ENCODE measurements at regions not wholly inside any gene's neighbourhood (a gene's known extent, or its start where the extent isn't known, plus 50 kb on each side); places are given as distances from the start of the nearest gene placed in this dataset.

- no peak overlapping the region for H3K27ac ChIP-seq
- no peak for DNase-seq (ENCODE audit: low spot score in 2 of 2)
- TF ChIP-seq POLR2A (IDR thresholded peaks at IDR 0.05): no peak
- H3K4me1 ChIP-seq: no peaks in the 10 kb centered on the region
- no peak overlapping the region for H3K4me3 ChIP-seq
- no peaks in the 10 kb centered on the region for H3K27me3 ChIP-seq
- H3K9me3 ChIP-seq: no peaks in the 10 kb centered on the region
- intact Hi-C loops (cut with DNase I; ENCODE audit: low total_unique reads): no loop called here
- H3K36me3 ChIP-seq: no peaks in the 10 kb centered on the region
Measured at GRCh38 chr2:215782295-215782694, 231.1 kb downstream of the MREG start.

- no peak overlapping the region for H3K4me3 ChIP-seq
- H3K4me1 ChIP-seq: no peaks in the 10 kb centered on the region
- H3K27ac ChIP-seq: no peak overlapping the region
- intact Hi-C loops (cut with DNase I; ENCODE audit: low total_unique reads): no loop called here
- no peaks in the 10 kb centered on the region for H3K27me3 ChIP-seq
- TF ChIP-seq POLR2A (IDR thresholded peaks at IDR 0.05): no peak
- no peak for TF ChIP-seq POLR2AphosphoS5 (IDR thresholded peaks at IDR 0.05)
- TF ChIP-seq CTCF (IDR thresholded peaks at IDR 0.05): no peak
- no peak for DNase-seq (ENCODE audit: low spot score in 2 of 2)
- no peaks in the 10 kb centered on the region for H3K9me3 ChIP-seq
- H3K36me3 ChIP-seq: no peaks in the 10 kb centered on the region
Measured at GRCh38 chr2:215780907-215781685, 232.3 kb downstream of the MREG start.

GRCh38 chr2:215780313-215780712 is 233.0 kb downstream of the MREG start:
- Histone ChIP-seq H3K27me3 (no peaks in the 10 kb centered on the region), H3K36me3 (no peaks in the 10 kb centered on the region), H3K27ac (no peak overlapping the region), H3K9me3 (no peaks in the 10 kb centered on the region), H3K4me3 (no peak overlapping the region), H3K4me1 (no peaks in the 10 kb centered on the region)
- TF ChIP-seq CTCF (IDR thresholded peaks at IDR 0.05) (no peak), POLR2A (IDR thresholded peaks at IDR 0.05) (no peak), POLR2AphosphoS5 (IDR thresholded peaks at IDR 0.05) (no peak)
- intact Hi-C loops (cut with DNase I; ENCODE audit: low total_unique reads): no loop called here
- no peak for DNase-seq (ENCODE audit: low spot score in 2 of 2)

- Histone ChIP-seq H3K27me3 (no peaks in the 10 kb centered on the region), H3K9me3 (no peaks in the 10 kb centered on the region), H3K36me3 (no peaks in the 10 kb centered on the region), H3K4me3 (no peak overlapping the region), H3K4me1 (no peaks in the 10 kb centered on the region), H3K27ac (no peak overlapping the region)
- TF ChIP-seq CTCF (IDR thresholded peaks at IDR 0.05) (no peak), POLR2AphosphoS5 (IDR thresholded peaks at IDR 0.05) (no peak), POLR2A (IDR thresholded peaks at IDR 0.05) (no peak)
- no peak for DNase-seq (ENCODE audit: low spot score in 2 of 2)
- intact Hi-C loops (cut with DNase I; ENCODE audit: low total_unique reads): no loop called here
Measured at GRCh38 chr2:215779912-215780311, 233.4 kb downstream of the MREG start.

GRCh38 chr2:215777465-215778044 is 235.8 kb downstream of the MREG start:
- Histone ChIP-seq H3K4me3 (no peak overlapping the region), H3K27ac (no peak overlapping the region), H3K36me3 (no peaks in the 10 kb centered on the region), H3K4me1 (no peaks in the 10 kb centered on the region), H3K27me3 (no peaks in the 10 kb centered on the region), H3K9me3 (no peaks in the 10 kb centered on the region)
- intact Hi-C loops (cut with DNase I; ENCODE audit: low total_unique reads): no loop called here
- TF ChIP-seq POLR2A (IDR thresholded peaks at IDR 0.05): no peak
- TF ChIP-seq CTCF (IDR thresholded peaks at IDR 0.05): no peak
- TF ChIP-seq POLR2AphosphoS5 (IDR thresholded peaks at IDR 0.05): no peak
- no peak for DNase-seq (ENCODE audit: low spot score in 2 of 2)
